ENCODE measurements at regions not wholly inside any gene's neighbourhood (a gene's known extent, or its start where the extent isn't known, plus 50 kb on each side); places are given as distances from the start of the nearest gene placed in this dataset.

GRCh38 chr4:14865804-14866203, 136.5 kb upstream of the CPEB2 start:
- DNase-seq (ENCODE audit: low read depth, low spot score), result no peak

GRCh38 chr4:14867847-14868246, 134.4 kb upstream of the CPEB2 start:
- no peak for DNase-seq (ENCODE audit: low read depth, low spot score)

- no peak for DNase-seq (ENCODE audit: low read depth, low spot score)
Observed at GRCh38 chr4:14868426-14869395, 133.6 kb upstream of the CPEB2 start.

GRCh38 chr4:14871676-14872430, 130.4 kb upstream of the CPEB2 start:
- DNase-seq (ENCODE audit: low read depth, low spot score), result no peak

- no peak for DNase-seq (ENCODE audit: low read depth, low spot score)
Observed at GRCh38 chr4:14874990-14875389, 127.3 kb upstream of the CPEB2 start.

- DNase-seq (ENCODE audit: low read depth, low spot score), result no peak
Observed at GRCh38 chr4:14877246-14878225, 124.7 kb upstream of the CPEB2 start.

GRCh38 chr4:14878681-14879080, 123.6 kb upstream of the CPEB2 start:
- no peak for DNase-seq (ENCODE audit: low read depth, low spot score)

GRCh38 chr4:14879683-14880082, 122.6 kb upstream of the CPEB2 start:
- DNase-seq (ENCODE audit: low read depth, low spot score), result no peak

- no peak for DNase-seq (ENCODE audit: low read depth, low spot score)
Observed at GRCh38 chr4:14880805-14881204, 121.5 kb upstream of the CPEB2 start.

- no peak for DNase-seq (ENCODE audit: low read depth, low spot score)
Observed at GRCh38 chr4:14883166-14883565, 119.1 kb upstream of the CPEB2 start.

GRCh38 chr4:14883661-14884060, 118.6 kb upstream of the CPEB2 start:
- DNase-seq (ENCODE audit: low read depth, low spot score), result no peak

- no peak for DNase-seq (ENCODE audit: low read depth, low spot score)
Observed at GRCh38 chr4:14887842-14888433, 114.3 kb upstream of the CPEB2 start.

- no peak for DNase-seq (ENCODE audit: low read depth, low spot score)
Observed at GRCh38 chr4:14888790-14889572, 113.3 kb upstream of the CPEB2 start.

- no peak for DNase-seq (ENCODE audit: low read depth, low spot score)
Observed at GRCh38 chr4:14892563-14892962, 109.7 kb upstream of the CPEB2 start.

- no peak for DNase-seq (ENCODE audit: low read depth, low spot score)
Observed at GRCh38 chr4:14893713-14894112, 108.6 kb upstream of the CPEB2 start.

GRCh38 chr4:14894392-14895292, 107.6 kb upstream of the CPEB2 start:
- no peak for DNase-seq (ENCODE audit: low read depth, low spot score)

- no peak for DNase-seq (ENCODE audit: low read depth, low spot score)
Observed at GRCh38 chr4:14896656-14897175, 105.6 kb upstream of the CPEB2 start.

- no peak for DNase-seq (ENCODE audit: low read depth, low spot score)
Observed at GRCh38 chr4:14897217-14897616, 105.1 kb upstream of the CPEB2 start.

- DNase-seq (ENCODE audit: low read depth, low spot score), result no peak
Observed at GRCh38 chr4:14898989-14899388, 103.3 kb upstream of the CPEB2 start.
